GM12892 (cell line): ENCODE measurements at regions not wholly inside any gene's neighbourhood (a gene's known extent, or its start where the extent isn't known, plus 50 kb on each side); places are given as distances from the start of the nearest gene placed in this dataset.

Source experiments
- DNase-seq: peaks from one replicate; pipeline ENCODE4 v3.0.0; 2011; ENCODE audit not compliant: insufficient read length
- FAIRE-seq: peaks from 2 replicates; lab custom pipeline; 2011; peaks lifted over from hg19 to GRCh38; lab: Jason Lieb, UNC
- POLR2A ChIP-seq: IDR thresholded peaks from 2 replicates; pipeline ENCODE4 v1.6.1; 2011; ENCODE audit warnings: low read depth, low read length, control low read depth
- POLR2AphosphoS5 ChIP-seq: IDR thresholded peaks from 2 replicates; pipeline ENCODE4 v1.6.1; 2011; ENCODE audit warnings: low read depth, low read length, control low read depth
- TAF1 ChIP-seq: IDR thresholded peaks from 2 replicates; pipeline ENCODE4 v1.6.1; 2011; ENCODE audit warnings: low read depth, mild to moderate bottlenecking, control low read depth, low read length, borderline replicate concordance

- TF ChIP-seq POLR2AphosphoS5 (no peak), TAF1 (no peak), POLR2A (no peak)
- no peak for FAIRE-seq
- no peak for DNase-seq
These were observed 182.2 kb downstream of the URB2 start for GRCh38 chr1:229808272-229808671.

GRCh38 chr1:229810140-229810539, 184.1 kb downstream of the URB2 start:
- no peak for FAIRE-seq
- TF ChIP-seq POLR2AphosphoS5, result no peak
- TF ChIP-seq TAF1, result no peak
- no peak for TF ChIP-seq POLR2A
- no peak for DNase-seq

- TF ChIP-seq POLR2A (no peak), POLR2AphosphoS5 (no peak), TAF1 (no peak)
- no peak for FAIRE-seq
- DNase-seq, result no peak
These were observed 184.9 kb downstream of the URB2 start for GRCh38 chr1:229810961-229811360.

- no peak for TF ChIP-seq POLR2AphosphoS5
- no peak for TF ChIP-seq POLR2A
- no peak for TF ChIP-seq TAF1
- DNase-seq (no peak), FAIRE-seq (no peak)
These were observed 186.1 kb downstream of the URB2 start for GRCh38 chr1:229812148-229812547.

DNA sequence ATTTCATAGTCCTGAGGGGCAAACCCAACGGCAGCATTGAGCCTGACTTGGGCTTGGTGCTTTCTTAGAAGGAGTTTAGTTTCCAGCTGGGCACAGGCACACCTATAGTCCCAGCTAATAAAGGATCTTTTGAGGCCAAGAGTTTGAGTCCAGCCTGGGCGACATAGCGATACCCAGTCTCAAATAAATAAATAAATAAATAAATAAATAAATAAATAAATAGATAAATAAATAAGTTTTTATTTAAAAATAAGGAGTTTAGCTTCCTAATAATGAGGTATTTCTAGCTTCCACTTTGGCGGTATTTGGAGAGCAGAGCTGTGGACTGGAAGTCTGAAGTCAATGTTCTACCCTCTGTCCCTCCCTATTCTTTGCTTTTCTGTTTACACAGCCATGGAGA, 186.6 kb downstream of the URB2 start:
- FAIRE-seq (no peak), DNase-seq (no peak)
- TF ChIP-seq POLR2AphosphoS5 (no peak), POLR2A (no peak), TAF1 (no peak)

DNA sequence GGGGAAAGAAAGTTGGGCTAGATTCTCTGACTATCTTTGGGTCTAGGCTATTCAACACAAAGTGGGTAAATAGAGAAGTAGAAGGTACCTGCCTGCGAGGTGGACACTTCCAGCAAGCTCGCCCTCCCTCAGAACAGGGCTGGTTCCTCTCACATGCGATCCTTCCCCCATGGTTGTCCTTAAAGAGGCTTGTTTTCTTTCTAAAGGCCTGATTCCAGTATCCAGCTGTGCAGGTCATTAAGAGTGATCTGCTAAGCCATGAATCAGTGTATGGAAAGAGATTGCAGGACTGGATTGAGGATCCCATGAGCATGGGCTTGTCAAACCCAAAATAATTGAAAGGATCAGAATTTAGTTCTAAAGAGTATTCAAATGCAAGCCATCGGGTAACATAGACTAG, 189.0 kb downstream of the URB2 start:
- DNase-seq (no peak), FAIRE-seq (no peak)
- TF ChIP-seq POLR2AphosphoS5 (no peak), POLR2A (no peak), TAF1 (no peak)

DNA sequence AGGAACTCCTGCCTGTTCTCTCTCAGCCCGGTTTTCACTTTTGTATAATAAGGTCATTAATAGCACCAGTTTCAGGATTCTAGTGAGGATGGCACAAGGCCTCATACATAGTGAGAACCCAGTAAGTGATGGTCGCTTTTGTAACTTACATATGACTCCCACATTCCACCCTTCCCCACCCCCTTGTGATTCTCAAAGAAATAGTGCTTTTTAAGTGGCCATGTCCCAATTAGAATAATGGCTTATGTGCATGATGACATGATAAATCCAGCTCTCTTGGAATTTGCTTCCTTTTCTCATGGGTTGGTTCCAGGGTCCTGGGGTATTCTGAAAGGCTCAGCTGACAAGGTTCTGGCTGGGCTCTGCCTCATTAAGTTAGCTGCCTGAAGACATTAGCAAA, 189.9 kb downstream of the URB2 start:
- FAIRE-seq, result no peak
- no peak for TF ChIP-seq POLR2A
- no peak for TF ChIP-seq POLR2AphosphoS5
- no peak for TF ChIP-seq TAF1
- DNase-seq, result no peak

- TF ChIP-seq POLR2A, result no peak
- TF ChIP-seq POLR2AphosphoS5, result no peak
- TF ChIP-seq TAF1, result no peak
- FAIRE-seq, result no peak
- DNase-seq, result no peak
These were observed 191.9 kb downstream of the URB2 start for GRCh38 chr1:229817936-229818335.

GRCh38 chr1:229819091-229819490, 193.0 kb downstream of the URB2 start:
- TF ChIP-seq TAF1, result no peak
- no peak for TF ChIP-seq POLR2AphosphoS5
- no peak for TF ChIP-seq POLR2A
- FAIRE-seq, result no peak
- no peak for DNase-seq

GRCh38 chr1:229822026-229822425, 196.0 kb downstream of the URB2 start:
- no peak for DNase-seq
- FAIRE-seq, result no peak
- TF ChIP-seq POLR2AphosphoS5, result no peak
- TF ChIP-seq POLR2A, result no peak
- no peak for TF ChIP-seq TAF1

DNA sequence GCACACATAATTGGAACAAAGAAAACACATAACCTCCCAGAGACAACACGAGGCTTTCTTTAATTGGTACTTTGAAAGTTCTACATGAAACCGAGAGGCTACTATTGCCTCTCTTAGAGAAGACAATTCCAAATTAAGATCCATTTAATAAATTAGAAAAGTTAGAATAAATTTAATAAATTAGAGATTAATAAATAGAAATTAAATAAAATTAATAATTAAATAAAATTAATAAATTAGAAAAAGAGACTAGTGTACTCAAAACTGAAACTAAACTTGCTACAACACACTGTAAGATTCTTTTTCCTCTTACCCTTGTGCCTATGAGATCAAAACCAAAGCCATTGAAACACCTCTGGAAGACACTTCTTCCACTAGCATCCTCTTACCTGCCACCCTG, 199.0 kb downstream of the URB2 start:
- TF ChIP-seq POLR2A (no peak), POLR2AphosphoS5 (no peak), TAF1 (no peak)
- no peak for FAIRE-seq
- no peak for DNase-seq

DNA sequence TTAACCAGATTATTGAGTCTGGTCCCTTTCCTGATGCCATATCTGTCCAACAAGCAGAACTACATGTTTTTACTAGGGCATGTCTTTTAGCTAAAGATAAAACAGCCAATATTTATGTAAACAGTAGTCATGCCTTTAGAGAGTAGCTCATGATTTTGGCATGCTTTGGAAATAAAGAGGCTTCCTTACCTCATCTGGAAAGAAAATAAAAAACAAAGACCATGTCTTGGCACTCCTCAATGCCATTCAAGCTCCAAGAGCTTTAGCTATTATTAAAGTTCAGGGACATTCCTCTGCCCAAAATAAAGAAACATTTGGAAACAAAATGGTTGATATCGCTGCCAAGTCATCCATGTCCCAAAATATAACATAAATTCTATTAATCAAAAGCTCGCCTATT, 202.4 kb downstream of the URB2 start:
- TF ChIP-seq POLR2AphosphoS5, result no peak
- DNase-seq (no peak), FAIRE-seq (no peak)

DNA sequence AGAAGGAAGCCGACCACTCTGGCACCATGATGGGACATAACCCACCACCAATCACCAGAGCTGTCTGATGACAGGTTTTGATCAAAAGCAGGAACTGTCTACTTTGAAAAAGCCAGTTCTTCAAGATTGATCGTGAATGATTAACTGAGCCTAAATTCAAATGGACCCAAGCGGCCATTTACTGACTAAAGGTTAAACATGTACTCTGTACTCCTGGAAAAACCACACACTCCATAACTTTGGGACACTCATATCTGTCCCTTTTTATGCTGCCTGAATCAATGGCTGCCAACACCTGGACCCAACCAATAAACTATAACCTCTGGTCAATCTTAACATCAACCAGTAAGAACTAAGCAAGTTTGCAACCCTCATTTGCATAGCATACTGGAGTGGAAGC, 206.6 kb downstream of the URB2 start:
- FAIRE-seq (no peak), DNase-seq (no peak)
- TF ChIP-seq POLR2AphosphoS5 (no peak), TAF1 (no peak), POLR2A (no peak)

GRCh38 chr1:229834230-229834629, 208.2 kb downstream of the URB2 start:
- DNase-seq (no peak), FAIRE-seq (no peak)
- TF ChIP-seq POLR2A (no peak), POLR2AphosphoS5 (no peak), TAF1 (no peak)

DNA sequence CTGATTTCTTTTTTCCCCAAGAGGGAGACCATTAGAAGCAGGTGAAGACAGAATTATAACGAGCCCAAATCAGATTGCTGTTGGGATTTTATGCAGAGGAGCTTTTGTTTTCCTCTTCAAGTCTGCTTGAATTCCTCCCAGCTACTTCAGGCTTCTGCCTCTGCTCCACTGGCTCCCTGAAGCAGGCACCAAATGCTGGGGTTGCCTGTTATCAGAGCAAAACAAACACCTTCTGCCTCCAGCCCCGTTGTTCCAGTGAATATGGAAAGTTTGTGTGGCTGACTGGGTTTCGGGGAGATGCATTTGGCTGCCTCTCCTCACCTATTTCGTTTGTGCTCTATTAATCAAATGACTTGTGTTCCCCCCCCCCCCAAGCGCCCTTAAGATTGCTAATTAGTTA, 209.2 kb downstream of the URB2 start:
- FAIRE-seq (no peak), DNase-seq (no peak)
- TF ChIP-seq POLR2A (no peak), POLR2AphosphoS5 (no peak), TAF1 (no peak)
